DMS 273 (cell line): ENCODE measurements at regions not wholly inside any gene's neighbourhood (a gene's known extent, or its start where the extent isn't known, plus 50 kb on each side); places are given as distances from the start of the nearest gene placed in this dataset.
A peak's percentile ranks its signal among the peaks of the same experiment; 100 is the strongest.

ENCODE experiments used
- DNase-seq: peaks from one replicate; lab custom pipeline; 2025; ENCODE audit not compliant: unreplicated experiment; lab: John Stamatoyannopoulos, UW

DNA sequence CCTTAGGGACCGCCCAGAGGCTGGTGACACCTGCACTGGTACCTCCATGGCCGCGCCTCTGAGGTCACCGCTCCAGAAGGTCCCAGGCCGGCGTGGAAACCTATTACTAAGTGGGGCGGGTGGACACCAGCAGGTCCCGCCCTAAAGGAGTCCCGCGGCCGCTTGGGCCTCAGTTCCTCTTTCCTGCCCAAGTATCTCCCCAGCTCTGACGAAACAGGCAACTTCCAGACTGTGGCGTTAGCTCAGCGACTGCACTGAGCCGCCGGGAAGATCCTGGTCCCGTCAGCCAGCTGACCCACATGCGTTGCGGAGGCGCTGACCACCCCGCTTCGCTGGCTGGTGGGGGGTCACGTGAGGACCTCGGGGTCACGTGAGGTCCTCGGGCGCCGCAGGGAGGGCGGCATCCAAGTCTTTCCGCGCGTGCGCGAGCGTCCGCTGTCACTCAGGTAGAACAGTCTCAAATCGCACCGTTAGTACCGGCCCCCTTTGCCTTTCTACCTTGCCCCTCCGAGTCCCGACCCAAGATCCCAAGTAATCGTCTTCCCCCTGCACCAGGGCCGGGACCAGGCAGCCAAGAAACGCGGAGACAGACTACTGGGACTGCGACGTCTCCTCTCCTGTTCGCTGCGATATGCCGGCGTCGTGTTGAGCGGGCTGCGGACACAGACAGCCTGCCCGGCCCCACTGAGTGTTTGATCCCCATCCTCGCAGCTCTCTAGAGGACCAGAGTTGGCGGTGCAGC lies 53.7 kb upstream of the KDM4C start:
- DNase-seq, result peak; percentile 90

DNA sequence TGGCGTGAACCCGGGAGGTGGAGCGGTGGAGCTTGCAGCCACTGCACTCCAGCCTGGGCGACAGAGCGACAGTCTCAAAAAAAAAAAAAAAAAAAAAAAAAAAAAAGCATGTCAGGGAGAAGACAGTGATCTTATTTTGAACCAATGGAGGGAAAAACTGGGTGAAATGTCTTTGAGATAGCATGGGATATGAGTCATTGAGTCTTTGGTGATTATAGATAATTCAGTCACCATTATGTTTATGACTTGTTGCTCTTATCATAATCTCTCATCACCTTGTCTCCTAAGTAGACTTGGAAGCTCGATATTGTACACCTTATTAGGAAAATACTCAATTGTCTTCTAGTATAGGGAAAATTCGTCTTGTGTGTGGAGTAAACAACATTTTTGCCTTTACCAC lies 55.1 kb upstream of the KDM4C start:
- no peak for DNase-seq

DNA sequence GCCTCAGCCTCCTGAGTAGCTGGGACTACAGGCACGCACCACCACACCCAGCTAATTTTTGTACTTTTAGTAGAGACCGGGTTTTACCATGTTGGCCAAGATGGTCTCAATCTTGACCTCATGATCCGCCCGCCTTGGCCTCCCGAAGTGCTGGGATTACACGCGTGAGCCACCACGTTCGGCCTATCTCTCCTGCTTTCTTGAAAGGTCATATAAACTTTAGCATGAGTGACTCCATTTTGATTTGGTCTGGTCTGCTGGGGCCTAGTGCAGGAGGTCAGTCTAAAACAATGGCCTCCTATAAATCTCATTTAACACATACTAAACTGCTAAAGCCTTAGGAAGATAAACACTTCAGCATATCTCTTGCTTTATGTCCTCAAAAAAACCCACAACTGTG lies 50.6 kb upstream of the GLDC start:
- no peak for DNase-seq

DNA sequence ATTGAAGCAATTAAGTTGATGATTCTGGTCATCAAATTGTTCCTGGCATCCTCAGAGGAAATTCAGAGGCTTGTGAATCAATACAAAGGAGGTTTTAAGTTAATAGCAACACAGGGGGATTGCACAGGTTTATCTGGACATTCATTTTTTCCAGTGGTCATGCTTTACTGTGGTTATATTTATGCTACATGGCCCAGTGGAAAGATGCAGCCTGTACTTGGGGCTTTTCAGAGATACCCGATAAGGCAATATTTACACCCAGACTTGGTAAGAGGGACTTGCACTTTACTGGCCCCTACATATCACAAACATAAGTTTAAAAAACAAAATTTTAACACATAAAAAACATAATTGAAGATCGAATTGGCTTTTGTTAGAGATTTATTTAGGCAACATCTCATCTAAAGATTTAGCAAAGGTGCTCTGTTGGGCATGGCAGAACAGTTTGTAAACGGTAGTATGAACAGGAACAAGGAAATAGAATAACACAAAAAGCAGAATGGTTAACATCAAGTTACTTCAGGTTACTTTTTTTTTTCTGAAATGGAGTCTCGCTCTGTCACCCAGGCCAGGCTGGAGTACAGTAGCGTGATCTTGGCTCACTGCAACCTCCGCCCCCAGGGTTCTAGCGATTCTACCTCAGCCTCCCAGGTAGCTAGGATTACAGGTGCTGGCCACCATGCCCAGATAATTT lies 49.7 kb upstream of the GLDC start:
- DNase-seq, result no peak
